DOHH2 (cell line): ENCODE measurements at regions not wholly inside any gene's neighbourhood (a gene's known extent, or its start where the extent isn't known, plus 50 kb on each side); places are given as distances from the start of the nearest gene placed in this dataset.

Experiments used
- EZH2phosphoT487 ChIP-seq: fragments of 200-600 bp; sonication (generic); IDR thresholded peaks from 2 replicates; pipeline ENCODE4 v1.6.1; 2017; ENCODE audit warnings: borderline replicate concordance, mild to moderate bottlenecking, antibody characterized with exemption, low read length, moderate library complexity, mixed read lengths
- TF ChIP-seq, protein P1 (sequence below): fragments of 200-600 bp; sonication (generic); IDR thresholded peaks from one replicate; pipeline ENCODE4 v1.5.1; 2014; ENCODE audit warnings: antibody characterized with exemption, mild to moderate bottlenecking, low read depth, low read length; ENCODE audit not compliant: poor library complexity, severe bottlenecking

DNA sequence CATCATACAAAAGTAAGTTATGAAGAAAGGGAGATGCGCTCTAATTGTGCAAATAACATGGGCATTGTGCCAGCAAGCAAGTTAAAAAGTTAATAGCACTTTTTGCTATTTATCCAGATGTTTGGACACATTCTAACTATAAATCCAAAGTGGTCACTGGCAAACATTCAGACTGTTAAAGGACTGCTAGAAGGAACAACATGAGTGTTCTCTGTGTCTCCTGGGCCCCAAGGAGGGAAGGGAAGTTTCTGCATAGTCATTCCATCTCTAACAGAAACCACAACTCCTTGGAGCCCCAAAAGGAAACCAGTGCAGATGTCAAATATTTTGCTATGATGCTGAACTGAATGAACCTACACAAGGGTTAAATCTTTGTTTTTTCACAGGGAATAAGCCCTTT lies 213.3 kb upstream of the HNRNPA3 start:
- TF ChIP-seq, protein P1, sequence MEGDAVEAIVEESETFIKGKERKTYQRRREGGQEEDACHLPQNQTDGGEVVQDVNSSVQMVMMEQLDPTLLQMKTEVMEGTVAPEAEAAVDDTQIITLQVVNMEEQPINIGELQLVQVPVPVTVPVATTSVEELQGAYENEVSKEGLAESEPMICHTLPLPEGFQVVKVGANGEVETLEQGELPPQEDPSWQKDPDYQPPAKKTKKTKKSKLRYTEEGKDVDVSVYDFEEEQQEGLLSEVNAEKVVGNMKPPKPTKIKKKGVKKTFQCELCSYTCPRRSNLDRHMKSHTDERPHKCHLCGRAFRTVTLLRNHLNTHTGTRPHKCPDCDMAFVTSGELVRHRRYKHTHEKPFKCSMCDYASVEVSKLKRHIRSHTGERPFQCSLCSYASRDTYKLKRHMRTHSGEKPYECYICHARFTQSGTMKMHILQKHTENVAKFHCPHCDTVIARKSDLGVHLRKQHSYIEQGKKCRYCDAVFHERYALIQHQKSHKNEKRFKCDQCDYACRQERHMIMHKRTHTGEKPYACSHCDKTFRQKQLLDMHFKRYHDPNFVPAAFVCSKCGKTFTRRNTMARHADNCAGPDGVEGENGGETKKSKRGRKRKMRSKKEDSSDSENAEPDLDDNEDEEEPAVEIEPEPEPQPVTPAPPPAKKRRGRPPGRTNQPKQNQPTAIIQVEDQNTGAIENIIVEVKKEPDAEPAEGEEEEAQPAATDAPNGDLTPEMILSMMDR = no peak
- no peak for TF ChIP-seq EZH2phosphoT487
